ENCODE measurements at regions not wholly inside any gene's neighbourhood (a gene's known extent, or its start where the extent isn't known, plus 50 kb on each side); places are given as distances from the start of the nearest gene placed in this dataset.
"Not testable (repeated sequence)": the region's sequence is repeated elsewhere in the genome, so short reads cannot be mapped to it uniquely, and the experiment has no call there.

- Histone ChIP-seq H3K9me3 (ENCODE audit: control insufficient read depth in 1 of 2, low read length in 2 of 2) (no peaks in the 10 kb centered on the region), H3K9ac (ENCODE audit: low read depth in 1 of 2, low read length in 2 of 2) (no peak overlapping the region), H3K4me1 (ENCODE audit: control insufficient read depth in 1 of 2, insufficient read depth in 2 of 2, low read length in 2 of 2) (no peaks in the 10 kb centered on the region), H3K27me3 (ENCODE audit: control insufficient read depth in 1 of 2, insufficient read depth in 2 of 2, low read length in 2 of 2) (no peaks in the 10 kb centered on the region), H3K27ac (ENCODE audit: low read depth, low read length) (no peak overlapping the region), H3K4me3 (ENCODE audit: low read depth in 1 of 2, low read length in 2 of 2) (no peak overlapping the region), H3K36me3 (ENCODE audit: control insufficient read depth in 1 of 2, insufficient read depth in 2 of 2, low read length in 2 of 2) (no peaks in the 10 kb centered on the region)
Measured at GRCh38 chr3:101143012-101143411, 149.8 kb upstream of the ABI3BP start.

- Histone ChIP-seq H3K9ac (ENCODE audit: low read depth in 1 of 2, low read length in 2 of 2) (no peak overlapping the region), H3K27ac (ENCODE audit: low read depth, low read length) (no peak overlapping the region), H3K4me3 (ENCODE audit: low read depth in 1 of 2, low read length in 2 of 2) (no peak overlapping the region), H3K9me3 (ENCODE audit: control insufficient read depth in 1 of 2, low read length in 2 of 2) (no peaks in the 10 kb centered on the region), H3K4me1 (ENCODE audit: control insufficient read depth in 1 of 2, insufficient read depth in 2 of 2, low read length in 2 of 2) (no peaks in the 10 kb centered on the region), H3K27me3 (ENCODE audit: control insufficient read depth in 1 of 2, insufficient read depth in 2 of 2, low read length in 2 of 2) (no peaks in the 10 kb centered on the region), H3K36me3 (ENCODE audit: control insufficient read depth in 1 of 2, insufficient read depth in 2 of 2, low read length in 2 of 2) (no peaks in the 10 kb centered on the region)
Measured at GRCh38 chr3:101142160-101142559, 148.9 kb upstream of the ABI3BP start.

- no peak overlapping the region for H3K9ac ChIP-seq (ENCODE audit: low read depth in 1 of 2, low read length in 2 of 2)
- H3K9me3 ChIP-seq (ENCODE audit: control insufficient read depth in 1 of 2, low read length in 2 of 2) = no peaks in the 10 kb centered on the region
- no peak overlapping the region for H3K4me3 ChIP-seq (ENCODE audit: low read depth in 1 of 2, low read length in 2 of 2)
- no peaks in the 10 kb centered on the region for H3K4me1 ChIP-seq (ENCODE audit: control insufficient read depth in 1 of 2, insufficient read depth in 2 of 2, low read length in 2 of 2)
- H3K27ac ChIP-seq (ENCODE audit: low read depth, low read length) = no peak overlapping the region
- H3K27me3 ChIP-seq (ENCODE audit: control insufficient read depth in 1 of 2, insufficient read depth in 2 of 2, low read length in 2 of 2) = no peaks in the 10 kb centered on the region
- no peaks in the 10 kb centered on the region for H3K36me3 ChIP-seq (ENCODE audit: control insufficient read depth in 1 of 2, insufficient read depth in 2 of 2, low read length in 2 of 2)
Measured at GRCh38 chr3:101141135-101141534, 147.9 kb upstream of the ABI3BP start.

- Histone ChIP-seq H3K27me3 (ENCODE audit: control insufficient read depth in 1 of 2, insufficient read depth in 2 of 2, low read length in 2 of 2) (no peaks in the 10 kb centered on the region), H3K4me1 (ENCODE audit: control insufficient read depth in 1 of 2, insufficient read depth in 2 of 2, low read length in 2 of 2) (no peaks in the 10 kb centered on the region), H3K4me3 (ENCODE audit: low read depth in 1 of 2, low read length in 2 of 2) (no peak overlapping the region), H3K9me3 (ENCODE audit: control insufficient read depth in 1 of 2, low read length in 2 of 2) (no peaks in the 10 kb centered on the region), H3K9ac (ENCODE audit: low read depth in 1 of 2, low read length in 2 of 2) (no peak overlapping the region), H3K27ac (ENCODE audit: low read depth, low read length) (no peak overlapping the region), H3K36me3 (ENCODE audit: control insufficient read depth in 1 of 2, insufficient read depth in 2 of 2, low read length in 2 of 2) (no peaks in the 10 kb centered on the region)
Measured at GRCh38 chr3:101138817-101139216, 145.6 kb upstream of the ABI3BP start.

GRCh38 chr3:101134331-101134730, 141.1 kb upstream of the ABI3BP start:
- H3K4me1 ChIP-seq (ENCODE audit: control insufficient read depth in 1 of 2, insufficient read depth in 2 of 2, low read length in 2 of 2) = no peaks in the 10 kb centered on the region
- H3K4me3 ChIP-seq (ENCODE audit: low read depth in 1 of 2, low read length in 2 of 2) = no peak overlapping the region
- no peaks in the 10 kb centered on the region for H3K36me3 ChIP-seq (ENCODE audit: control insufficient read depth in 1 of 2, insufficient read depth in 2 of 2, low read length in 2 of 2)
- H3K27ac ChIP-seq (ENCODE audit: low read depth, low read length) = no peak overlapping the region
- no peaks in the 10 kb centered on the region for H3K27me3 ChIP-seq (ENCODE audit: control insufficient read depth in 1 of 2, insufficient read depth in 2 of 2, low read length in 2 of 2)
- peaks cover 0 to 7% of the 10 kb centered on the region in 2 donors for H3K9me3 ChIP-seq (ENCODE audit: control insufficient read depth in 1 of 2, low read length in 2 of 2)
- H3K9ac ChIP-seq (ENCODE audit: low read depth in 1 of 2, low read length in 2 of 2) = no peak overlapping the region

GRCh38 chr3:101133652-101134051, 140.4 kb upstream of the ABI3BP start:
- Histone ChIP-seq H3K27ac (ENCODE audit: low read depth, low read length) (no peak overlapping the region), H3K27me3 (ENCODE audit: control insufficient read depth in 1 of 2, insufficient read depth in 2 of 2, low read length in 2 of 2) (no peaks in the 10 kb centered on the region), H3K4me1 (ENCODE audit: control insufficient read depth in 1 of 2, insufficient read depth in 2 of 2, low read length in 2 of 2) (no peaks in the 10 kb centered on the region), H3K9me3 (ENCODE audit: control insufficient read depth in 1 of 2, low read length in 2 of 2) (peaks cover 0 to 7% of the 10 kb centered on the region in 2 donors), H3K4me3 (ENCODE audit: low read depth in 1 of 2, low read length in 2 of 2) (no peak overlapping the region), H3K9ac (ENCODE audit: low read depth in 1 of 2, low read length in 2 of 2) (no peak overlapping the region), H3K36me3 (ENCODE audit: control insufficient read depth in 1 of 2, insufficient read depth in 2 of 2, low read length in 2 of 2) (no peaks in the 10 kb centered on the region)

GRCh38 chr3:101133197-101133596, 140.0 kb upstream of the ABI3BP start:
- not testable (repeated sequence) for H3K9me3 ChIP-seq (ENCODE audit: control insufficient read depth in 1 of 2, low read length in 2 of 2); H3K9ac ChIP-seq (ENCODE audit: low read depth in 1 of 2, low read length in 2 of 2); H3K27ac ChIP-seq (ENCODE audit: low read depth, low read length); H3K4me1 ChIP-seq (ENCODE audit: control insufficient read depth in 1 of 2, insufficient read depth in 2 of 2, low read length in 2 of 2); H3K27me3 ChIP-seq (ENCODE audit: control insufficient read depth in 1 of 2, insufficient read depth in 2 of 2, low read length in 2 of 2); H3K4me3 ChIP-seq (ENCODE audit: low read depth in 1 of 2, low read length in 2 of 2); H3K36me3 ChIP-seq (ENCODE audit: control insufficient read depth in 1 of 2, insufficient read depth in 2 of 2, low read length in 2 of 2)

GRCh38 chr3:101131767-101132166, 138.5 kb upstream of the ABI3BP start:
- no peaks in the 10 kb centered on the region for H3K36me3 ChIP-seq (ENCODE audit: control insufficient read depth in 1 of 2, insufficient read depth in 2 of 2, low read length in 2 of 2)

GRCh38 chr3:101128786-101129185, 135.6 kb upstream of the ABI3BP start:
- no peak overlapping the region for H3K9ac ChIP-seq (ENCODE audit: low read depth in 1 of 2, low read length in 2 of 2)
- no peak overlapping the region for H3K27ac ChIP-seq (ENCODE audit: low read depth, low read length)
- H3K9me3 ChIP-seq (ENCODE audit: control insufficient read depth in 1 of 2, low read length in 2 of 2) = peaks cover 0 to 7% of the 10 kb centered on the region in 2 donors
- H3K4me1 ChIP-seq (ENCODE audit: control insufficient read depth in 1 of 2, insufficient read depth in 2 of 2, low read length in 2 of 2) = peaks cover 0 to 2% of the 10 kb centered on the region in 2 donors
- H3K27me3 ChIP-seq (ENCODE audit: control insufficient read depth in 1 of 2, insufficient read depth in 2 of 2, low read length in 2 of 2) = no peaks in the 10 kb centered on the region
- no peak overlapping the region for H3K4me3 ChIP-seq (ENCODE audit: low read depth in 1 of 2, low read length in 2 of 2)
- H3K36me3 ChIP-seq (ENCODE audit: control insufficient read depth in 1 of 2, insufficient read depth in 2 of 2, low read length in 2 of 2) = no peaks in the 10 kb centered on the region

More at GRCh38 chr3:101131767-101132166, 138.5 kb upstream of the ABI3BP start:
- Histone ChIP-seq H3K4me3 (ENCODE audit: low read depth in 1 of 2, low read length in 2 of 2) (no peak overlapping the region), H3K27me3 (ENCODE audit: control insufficient read depth in 1 of 2, insufficient read depth in 2 of 2, low read length in 2 of 2) (no peaks in the 10 kb centered on the region), H3K27ac (ENCODE audit: low read depth, low read length) (no peak overlapping the region), H3K4me1 (ENCODE audit: control insufficient read depth in 1 of 2, insufficient read depth in 2 of 2, low read length in 2 of 2) (no peaks in the 10 kb centered on the region), H3K9ac (ENCODE audit: low read depth in 1 of 2, low read length in 2 of 2) (no peak overlapping the region), H3K9me3 (ENCODE audit: control insufficient read depth in 1 of 2, low read length in 2 of 2) (peaks cover 0 to 7% of the 10 kb centered on the region in 2 donors)

- Histone ChIP-seq H3K9me3 (ENCODE audit: control insufficient read depth in 1 of 2, low read length in 2 of 2) (peaks cover 0 to 4% of the 10 kb centered on the region in 2 donors), H3K27ac (ENCODE audit: low read depth, low read length) (no peak overlapping the region), H3K36me3 (ENCODE audit: control insufficient read depth in 1 of 2, insufficient read depth in 2 of 2, low read length in 2 of 2) (no peaks in the 10 kb centered on the region), H3K4me3 (ENCODE audit: low read depth in 1 of 2, low read length in 2 of 2) (no peak overlapping the region), H3K27me3 (ENCODE audit: control insufficient read depth in 1 of 2, insufficient read depth in 2 of 2, low read length in 2 of 2) (no peaks in the 10 kb centered on the region), H3K4me1 (ENCODE audit: control insufficient read depth in 1 of 2, insufficient read depth in 2 of 2, low read length in 2 of 2) (peaks cover 0 to 5% of the 10 kb centered on the region in 2 donors), H3K9ac (ENCODE audit: low read depth in 1 of 2, low read length in 2 of 2) (no peak overlapping the region)
Measured at GRCh38 chr3:101128001-101128400, 134.8 kb upstream of the ABI3BP start.

- no peak overlapping the region for H3K27ac ChIP-seq (ENCODE audit: low read depth, low read length)
- no peaks in the 10 kb centered on the region for H3K36me3 ChIP-seq (ENCODE audit: control insufficient read depth in 1 of 2, insufficient read depth in 2 of 2, low read length in 2 of 2)
- H3K4me1 ChIP-seq (ENCODE audit: control insufficient read depth in 1 of 2, insufficient read depth in 2 of 2, low read length in 2 of 2) = peaks cover 0 to 8% of the 10 kb centered on the region in 2 donors
- no peaks in the 10 kb centered on the region for H3K9me3 ChIP-seq (ENCODE audit: control insufficient read depth in 1 of 2, low read length in 2 of 2)
- H3K27me3 ChIP-seq (ENCODE audit: control insufficient read depth in 1 of 2, insufficient read depth in 2 of 2, low read length in 2 of 2) = no peaks in the 10 kb centered on the region
- H3K9ac ChIP-seq (ENCODE audit: low read depth in 1 of 2, low read length in 2 of 2) = no peak overlapping the region
- H3K4me3 ChIP-seq (ENCODE audit: low read depth in 1 of 2, low read length in 2 of 2) = no peak overlapping the region
Measured at GRCh38 chr3:101124125-101124524, 130.9 kb upstream of the ABI3BP start.
